ENCODE measurements at regions not wholly inside any gene's neighbourhood (a gene's known extent, or its start where the extent isn't known, plus 50 kb on each side); places are given as distances from the start of the nearest gene placed in this dataset.

DNA sequence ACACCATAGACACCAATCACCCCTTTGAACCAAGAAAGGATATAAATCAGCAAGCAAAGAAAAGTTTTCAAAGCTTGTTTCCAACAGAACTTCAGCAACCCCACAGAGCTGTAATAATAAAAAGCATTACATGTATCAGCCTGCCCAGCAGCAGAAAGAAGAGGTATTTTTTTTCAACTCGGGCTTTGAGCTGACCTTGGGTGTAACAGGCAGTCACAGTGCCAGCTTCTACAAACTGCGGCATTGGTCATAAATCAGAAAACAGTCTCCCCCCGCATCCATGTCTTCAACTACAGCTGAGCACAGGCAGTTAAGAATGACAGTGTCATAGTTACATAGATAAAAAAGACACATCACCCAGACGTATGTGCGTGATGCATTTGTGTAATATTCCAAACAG is 671.0 kb upstream of the SLITRK1 start:
- no peak for TF ChIP-seq ETS1 (IDR thresholded peaks at IDR 0.05)
- TF ChIP-seq EZH2 (IDR thresholded peaks at IDR 0.05; ENCODE audit: low read depth, unreplicated experiment) = no peak
- TF ChIP-seq, protein P1, sequence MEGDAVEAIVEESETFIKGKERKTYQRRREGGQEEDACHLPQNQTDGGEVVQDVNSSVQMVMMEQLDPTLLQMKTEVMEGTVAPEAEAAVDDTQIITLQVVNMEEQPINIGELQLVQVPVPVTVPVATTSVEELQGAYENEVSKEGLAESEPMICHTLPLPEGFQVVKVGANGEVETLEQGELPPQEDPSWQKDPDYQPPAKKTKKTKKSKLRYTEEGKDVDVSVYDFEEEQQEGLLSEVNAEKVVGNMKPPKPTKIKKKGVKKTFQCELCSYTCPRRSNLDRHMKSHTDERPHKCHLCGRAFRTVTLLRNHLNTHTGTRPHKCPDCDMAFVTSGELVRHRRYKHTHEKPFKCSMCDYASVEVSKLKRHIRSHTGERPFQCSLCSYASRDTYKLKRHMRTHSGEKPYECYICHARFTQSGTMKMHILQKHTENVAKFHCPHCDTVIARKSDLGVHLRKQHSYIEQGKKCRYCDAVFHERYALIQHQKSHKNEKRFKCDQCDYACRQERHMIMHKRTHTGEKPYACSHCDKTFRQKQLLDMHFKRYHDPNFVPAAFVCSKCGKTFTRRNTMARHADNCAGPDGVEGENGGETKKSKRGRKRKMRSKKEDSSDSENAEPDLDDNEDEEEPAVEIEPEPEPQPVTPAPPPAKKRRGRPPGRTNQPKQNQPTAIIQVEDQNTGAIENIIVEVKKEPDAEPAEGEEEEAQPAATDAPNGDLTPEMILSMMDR (conservative IDR thresholded peaks at IDR 0.05; ENCODE audit: low read depth in 2 of 2) = no peak
- TF ChIP-seq JUNB (IDR thresholded peaks at IDR 0.05; ENCODE audit: unreplicated experiment) = no peak
- no peak for TF ChIP-seq CREB1 (CRISPR knock-in tag; IDR thresholded peaks at IDR 0.05; ENCODE audit: low read depth)
- TF ChIP-seq EZH2phosphoT487 (IDR thresholded peaks at IDR 0.05; ENCODE audit: unreplicated experiment) = no peak
- TF ChIP-seq ZNF114 (CRISPR knock-in tag; IDR thresholded peaks at IDR 0.05) = no peak
- no peak for TF ChIP-seq POLR2AphosphoS5 (IDR thresholded peaks at IDR 0.05; ENCODE audit: low read depth)
- TF ChIP-seq, protein P2, sequence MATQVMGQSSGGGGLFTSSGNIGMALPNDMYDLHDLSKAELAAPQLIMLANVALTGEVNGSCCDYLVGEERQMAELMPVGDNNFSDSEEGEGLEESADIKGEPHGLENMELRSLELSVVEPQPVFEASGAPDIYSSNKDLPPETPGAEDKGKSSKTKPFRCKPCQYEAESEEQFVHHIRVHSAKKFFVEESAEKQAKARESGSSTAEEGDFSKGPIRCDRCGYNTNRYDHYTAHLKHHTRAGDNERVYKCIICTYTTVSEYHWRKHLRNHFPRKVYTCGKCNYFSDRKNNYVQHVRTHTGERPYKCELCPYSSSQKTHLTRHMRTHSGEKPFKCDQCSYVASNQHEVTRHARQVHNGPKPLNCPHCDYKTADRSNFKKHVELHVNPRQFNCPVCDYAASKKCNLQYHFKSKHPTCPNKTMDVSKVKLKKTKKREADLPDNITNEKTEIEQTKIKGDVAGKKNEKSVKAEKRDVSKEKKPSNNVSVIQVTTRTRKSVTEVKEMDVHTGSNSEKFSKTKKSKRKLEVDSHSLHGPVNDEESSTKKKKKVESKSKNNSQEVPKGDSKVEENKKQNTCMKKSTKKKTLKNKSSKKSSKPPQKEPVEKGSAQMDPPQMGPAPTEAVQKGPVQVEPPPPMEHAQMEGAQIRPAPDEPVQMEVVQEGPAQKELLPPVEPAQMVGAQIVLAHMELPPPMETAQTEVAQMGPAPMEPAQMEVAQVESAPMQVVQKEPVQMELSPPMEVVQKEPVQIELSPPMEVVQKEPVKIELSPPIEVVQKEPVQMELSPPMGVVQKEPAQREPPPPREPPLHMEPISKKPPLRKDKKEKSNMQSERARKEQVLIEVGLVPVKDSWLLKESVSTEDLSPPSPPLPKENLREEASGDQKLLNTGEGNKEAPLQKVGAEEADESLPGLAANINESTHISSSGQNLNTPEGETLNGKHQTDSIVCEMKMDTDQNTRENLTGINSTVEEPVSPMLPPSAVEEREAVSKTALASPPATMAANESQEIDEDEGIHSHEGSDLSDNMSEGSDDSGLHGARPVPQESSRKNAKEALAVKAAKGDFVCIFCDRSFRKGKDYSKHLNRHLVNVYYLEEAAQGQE (IDR thresholded peaks at IDR 0.05; ENCODE audit: unreplicated experiment) = no peak
- TF ChIP-seq ZNF331 (CRISPR knock-in tag; IDR thresholded peaks at IDR 0.05; ENCODE audit: low read depth) = no peak
- TF ChIP-seq STAT1 (IDR thresholded peaks at IDR 0.05; ENCODE audit: unreplicated experiment) = no peak
- TF ChIP-seq NANOG (IDR thresholded peaks at IDR 0.05; ENCODE audit: borderline replicate concordance) = no peak
